Testis (tissue), 2 donors: ENCODE measurements at regions not wholly inside any gene's neighbourhood (a gene's known extent, or its start where the extent isn't known, plus 50 kb on each side); places are given as distances from the start of the nearest gene placed in this dataset.
"Not testable (repeated sequence)": the region's sequence is repeated elsewhere in the genome, so short reads cannot be mapped to it uniquely, and the experiment has no call there.

Source experiments
- DNase-seq: peaks from one replicate; pipeline ENCODE4 v3.0.0-alpha.2; 2019
- H3K27ac ChIP-seq, 2 donors: fragments of 200-600 bp; sonication (generic); one replicate each; pipeline ENCODE4 v1.5.1; 2019
- H3K27me3 ChIP-seq: fragments of 200-600 bp; sonication (generic); one replicate; pipeline ENCODE4 v1.5.1; 2019
- H3K36me3 ChIP-seq: fragments of 200-600 bp; sonication (generic); one replicate; pipeline ENCODE4 v1.5.1; 2017; ENCODE audit warnings: low read depth; ENCODE audit errors: missing control alignments
- H3K4me1 ChIP-seq: fragments of 200-600 bp; sonication (generic); one replicate; pipeline ENCODE4 v1.5.1; 2019
- H3K4me3 ChIP-seq, 2 donors: fragments of 200-600 bp; sonication (generic); one replicate each; pipeline ENCODE4 v1.5.1; 2017 to 2019
- H3K9me3 ChIP-seq: fragments of 200-600 bp; sonication (generic); one replicate; pipeline ENCODE4 v1.5.1; 2017
- POLR2A ChIP-seq: fragments of 450-650 bp; IDR thresholded peaks from one replicate; pipeline ENCODE4 v1.6.1; 2017; ENCODE audit warnings: antibody characterized with exemption, mild to moderate bottlenecking, moderate library complexity
- WGBS, 2 donors: methylation state at CpG; one replicate each; pipeline ENCODE4 v1.1.5; 2018; 5-methylcytosine and 5-hydroxymethylcytosine counted together
- intact Hi-C: fragments of 100-400 bp; cut with DNase I; formaldehyde crosslinking; loops from one replicate; pipeline ENCODE4 v1.15.1; 2023; ENCODE audit warnings: low total_unique reads
- TF ChIP-seq, protein P1 (sequence below), 3 experiments: fragments of 450-650 bp in 2 of 3; fragments of 200-600 bp in 1 of 3; sonication (generic) in 1 of 3; IDR thresholded peaks; one replicate each; pipeline ENCODE4 v1.5.1; 2016 to 2019; ENCODE audit warnings: antibody characterized with exemption in 3 of 3, mild to moderate bottlenecking in 2 of 3, moderate library complexity in 1 of 3

DNA sequence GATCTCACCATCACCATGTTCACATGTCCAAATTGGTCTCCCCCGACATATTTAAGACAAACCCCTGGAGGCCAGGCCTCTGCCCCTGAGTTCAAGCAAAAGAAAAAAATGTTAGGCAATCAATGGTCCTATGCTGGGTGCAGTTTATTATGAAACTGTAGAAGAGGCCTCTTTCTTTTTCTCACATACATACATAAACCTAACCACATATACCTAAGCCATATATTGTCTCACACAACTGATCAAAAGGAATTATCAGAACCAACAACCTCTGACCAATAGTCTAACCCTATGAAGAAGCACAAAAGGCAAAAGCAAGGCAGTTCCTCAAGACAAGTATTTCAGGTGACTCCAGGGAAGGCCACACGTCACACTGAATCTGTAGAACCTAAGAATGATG lies 49.9 kb downstream of the ILRUN start:
- 87 to 97% methylated on average over 2 of the region's 2 CpGs for WGBS, 2 donors
- intact Hi-C loops: no loop called here
- TF ChIP-seq, protein P1, sequence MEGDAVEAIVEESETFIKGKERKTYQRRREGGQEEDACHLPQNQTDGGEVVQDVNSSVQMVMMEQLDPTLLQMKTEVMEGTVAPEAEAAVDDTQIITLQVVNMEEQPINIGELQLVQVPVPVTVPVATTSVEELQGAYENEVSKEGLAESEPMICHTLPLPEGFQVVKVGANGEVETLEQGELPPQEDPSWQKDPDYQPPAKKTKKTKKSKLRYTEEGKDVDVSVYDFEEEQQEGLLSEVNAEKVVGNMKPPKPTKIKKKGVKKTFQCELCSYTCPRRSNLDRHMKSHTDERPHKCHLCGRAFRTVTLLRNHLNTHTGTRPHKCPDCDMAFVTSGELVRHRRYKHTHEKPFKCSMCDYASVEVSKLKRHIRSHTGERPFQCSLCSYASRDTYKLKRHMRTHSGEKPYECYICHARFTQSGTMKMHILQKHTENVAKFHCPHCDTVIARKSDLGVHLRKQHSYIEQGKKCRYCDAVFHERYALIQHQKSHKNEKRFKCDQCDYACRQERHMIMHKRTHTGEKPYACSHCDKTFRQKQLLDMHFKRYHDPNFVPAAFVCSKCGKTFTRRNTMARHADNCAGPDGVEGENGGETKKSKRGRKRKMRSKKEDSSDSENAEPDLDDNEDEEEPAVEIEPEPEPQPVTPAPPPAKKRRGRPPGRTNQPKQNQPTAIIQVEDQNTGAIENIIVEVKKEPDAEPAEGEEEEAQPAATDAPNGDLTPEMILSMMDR (IDR thresholded peaks at IDR 0.05): no peak
- no peak for TF ChIP-seq POLR2A
- DNase-seq: no peak
- H3K4me1 ChIP-seq: no peaks in the 10 kb centered on the region
- H3K9me3 ChIP-seq: no peaks in the 10 kb centered on the region
- H3K36me3 ChIP-seq: no peaks in the 10 kb centered on the region
- H3K27ac ChIP-seq: no peak overlapping the region
- no peaks in the 10 kb centered on the region for H3K27me3 ChIP-seq
- no peak overlapping the region for H3K4me3 ChIP-seq

DNA sequence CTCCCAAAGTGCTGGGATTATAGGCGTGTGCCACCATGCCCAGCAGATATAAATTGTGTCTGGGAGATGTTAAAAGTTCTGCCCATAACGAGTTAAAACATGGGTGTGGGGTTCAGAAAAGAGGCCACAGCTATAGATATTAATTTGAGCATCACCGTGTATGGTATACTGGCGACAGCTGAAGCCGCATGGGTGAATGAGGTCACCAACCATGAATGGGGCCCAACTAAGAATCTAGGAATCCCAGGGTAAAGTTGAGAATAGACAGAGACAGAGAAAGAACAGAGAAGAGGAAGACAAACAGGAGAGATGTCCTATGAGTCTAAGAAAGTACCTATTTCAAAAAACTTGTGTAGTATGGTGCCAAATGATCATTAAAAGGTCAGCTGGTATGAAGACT lies 50.9 kb downstream of the ILRUN start:
- no peak overlapping the region for H3K4me3 ChIP-seq
- H3K9me3 ChIP-seq: no peaks in the 10 kb centered on the region
- no peaks in the 10 kb centered on the region for H3K4me1 ChIP-seq
- no peak for DNase-seq
- no peak for TF ChIP-seq POLR2A
- TF ChIP-seq, protein P1 (IDR thresholded peaks at IDR 0.05): no peak
- no peaks in the 10 kb centered on the region for H3K36me3 ChIP-seq
- 91 to 93% methylated on average over 5 of the region's 5 CpGs for WGBS, 2 donors
- no peak overlapping the region for H3K27ac ChIP-seq
- no peaks in the 10 kb centered on the region for H3K27me3 ChIP-seq
- intact Hi-C loops: no loop called here

GRCh38 chr6:34644716-34645115 lies 51.9 kb downstream of the ILRUN start:
- no peaks in the 10 kb centered on the region for H3K27me3 ChIP-seq
- no peaks in the 10 kb centered on the region for H3K36me3 ChIP-seq
- no peak for DNase-seq
- no peak for TF ChIP-seq POLR2A
- TF ChIP-seq, protein P1 (IDR thresholded peaks at IDR 0.05): no peak
- WGBS, 2 donors: 62 to 75% methylated on average over 1 of the region's 1 CpG
- H3K4me3 ChIP-seq: no peak overlapping the region
- no peaks in the 10 kb centered on the region for H3K4me1 ChIP-seq
- intact Hi-C loops: no loop called here
- no peak overlapping the region for H3K27ac ChIP-seq
- no peaks in the 10 kb centered on the region for H3K9me3 ChIP-seq

DNA sequence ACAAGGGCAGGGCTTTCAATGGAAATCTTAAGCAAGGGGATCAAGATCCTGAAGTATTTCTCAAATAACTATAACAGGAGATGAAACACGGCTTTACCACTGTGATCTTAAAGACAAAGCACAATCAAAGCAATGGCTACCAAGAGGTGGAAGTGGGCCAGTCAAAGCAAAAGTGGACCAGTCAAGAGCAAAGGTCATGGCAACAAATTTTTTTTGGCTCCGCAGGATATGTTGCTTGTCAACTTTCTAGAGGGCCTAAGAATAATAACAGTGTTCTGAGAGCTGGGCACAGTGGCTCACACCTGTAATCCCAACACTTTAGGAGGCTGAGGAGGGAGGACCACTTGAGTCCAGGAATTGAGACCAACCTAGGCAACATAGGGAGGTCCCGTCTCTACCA lies 54.1 kb downstream of the ILRUN start:
- Histone ChIP-seq H3K4me1 (no peaks in the 10 kb centered on the region), H3K9me3 (no peaks in the 10 kb centered on the region), H3K27ac (no peak overlapping the region), H3K4me3 (no peak overlapping the region), H3K27me3 (no peaks in the 10 kb centered on the region), H3K36me3 (no peaks in the 10 kb centered on the region)
- DNase-seq: no peak
- TF ChIP-seq, protein P1 (IDR thresholded peaks at IDR 0.05): no peak
- no peak for TF ChIP-seq POLR2A
- 92 to 94% methylated on average over 3 of the region's 3 CpGs for WGBS, 2 donors
- intact Hi-C loops: no loop called here

GRCh38 chr6:34640074-34640849 lies 56.3 kb downstream of the ILRUN start:
- WGBS, 2 donors: 90 to 91% methylated on average over 16 of the region's 16 CpGs
- H3K27me3 ChIP-seq, H3K4me1 ChIP-seq, H3K9me3 ChIP-seq, DNase-seq, intact Hi-C loops, H3K36me3 ChIP-seq, H3K27ac ChIP-seq, H3K4me3 ChIP-seq: not testable (repeated sequence)
